Tibial nerve (tissue), 3 donors: ENCODE measurements at regions not wholly inside any gene's neighbourhood (a gene's known extent, or its start where the extent isn't known, plus 50 kb on each side); places are given as distances from the start of the nearest gene placed in this dataset.

ENCODE experiments used
- CTCF ChIP-seq, 5 experiments: fragments of 200-600 bp in 3 of 5; fragments of 450-650 bp in 2 of 5; sonication (generic) in 3 of 5; IDR thresholded peaks; one replicate each; pipeline ENCODE4 v1.5.1; 2016 to 2019; ENCODE audit warnings: antibody characterized with exemption in 5 of 5, mild to moderate bottlenecking in 3 of 5, moderate library complexity in 2 of 5
- POLR2A ChIP-seq, 2 donors: fragments of 450-650 bp; IDR thresholded peaks; one replicate each; pipeline ENCODE4 v1.6.1; 2017; ENCODE audit warnings: antibody characterized with exemption in 2 of 2, mild to moderate bottlenecking in 2 of 2, moderate library complexity in 2 of 2

- TF ChIP-seq CTCF (IDR thresholded peaks at IDR 0.05) (no peak), POLR2A (IDR thresholded peaks at IDR 0.05) (no peak)
Measured at GRCh38 chr3:76245073-76245472, 459.7 kb upstream of the ZNF717 start.
